ENCODE measurements at regions not wholly inside any gene's neighbourhood (a gene's known extent, or its start where the extent isn't known, plus 50 kb on each side); places are given as distances from the start of the nearest gene placed in this dataset.
A peak's percentile ranks its signal among the peaks of the same experiment; 100 is the strongest.
"Not testable (repeated sequence)": the region's sequence is repeated elsewhere in the genome, so short reads cannot be mapped to it uniquely, and the experiment has no call there.

DNA sequence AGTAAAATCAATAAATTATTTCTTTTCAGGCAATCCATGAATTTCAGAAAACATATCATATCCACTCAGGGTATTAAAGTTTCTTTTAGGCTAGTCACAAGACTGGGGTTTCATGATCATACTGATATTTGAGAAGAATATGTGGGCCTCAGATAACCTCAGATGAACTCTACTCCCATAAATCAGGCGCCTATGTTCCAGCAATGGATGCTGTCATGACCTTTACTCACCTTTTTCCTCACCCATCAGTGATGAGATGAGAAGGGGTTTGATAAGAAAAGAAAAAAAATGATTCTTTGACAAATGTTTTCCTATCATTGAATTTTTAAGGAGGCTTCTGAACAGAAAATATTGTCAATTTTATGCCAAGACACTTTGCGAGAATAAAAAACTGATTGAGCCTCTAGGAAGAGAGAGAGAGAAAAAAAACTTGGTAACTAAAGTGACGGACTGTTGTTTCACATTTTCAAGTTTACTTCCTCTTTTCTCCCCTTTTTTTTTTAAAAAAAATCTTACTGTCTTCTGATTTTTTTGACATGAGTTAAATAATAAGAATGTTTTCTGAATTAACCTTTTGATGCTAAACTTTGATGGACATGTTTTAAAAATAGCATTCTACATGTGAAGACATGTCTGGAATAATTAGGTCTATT is 309.1 kb upstream of the MAP2 start:
- H3K27ac ChIP-seq = no peak overlapping the region
- no peak overlapping the region for H3K4me3 ChIP-seq

GRCh38 chr2:209121691-209122090 is 302.2 kb upstream of the MAP2 start:
- H3K4me3 ChIP-seq = no peak overlapping the region
- H3K27ac ChIP-seq = no peak overlapping the region

- H3K27ac ChIP-seq = no peak overlapping the region
- no peak overlapping the region for H3K4me3 ChIP-seq
Observed at GRCh38 chr2:209125291-209125690, 298.6 kb upstream of the MAP2 start.

GRCh38 chr2:209138079-209138478 is 285.8 kb upstream of the MAP2 start:
- Histone ChIP-seq H3K27ac (no peak overlapping the region), H3K4me3 (no peak overlapping the region)

DNA sequence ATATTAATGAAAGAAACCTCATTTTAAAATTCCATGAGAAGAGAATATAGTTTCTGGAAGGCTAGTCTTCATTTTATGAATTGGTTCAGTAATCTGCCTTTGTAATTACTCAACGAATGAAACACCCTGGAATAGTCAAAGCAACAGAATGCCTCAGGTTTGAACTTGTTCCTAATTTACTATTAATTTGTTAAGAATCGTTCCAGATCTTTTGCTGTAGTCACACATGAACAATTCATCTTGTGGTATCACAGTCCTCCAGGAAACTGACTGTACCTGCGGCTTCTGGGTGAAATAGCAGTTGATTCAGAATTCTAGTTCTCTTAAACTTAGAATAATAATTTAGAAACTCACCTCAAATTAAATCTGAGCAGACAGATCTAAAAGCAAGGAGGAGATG is 282.7 kb upstream of the MAP2 start:
- H3K27ac ChIP-seq = no peak overlapping the region

GRCh38 chr2:209141818-209142217 is 282.0 kb upstream of the MAP2 start:
- Histone ChIP-seq H3K4me3 (no peak overlapping the region), H3K27ac (no peak overlapping the region)

More for the DNA sequence above, 282.7 kb upstream of the MAP2 start:
- no peak overlapping the region for H3K4me3 ChIP-seq

GRCh38 chr2:209145220-209145691 is 278.6 kb upstream of the MAP2 start:
- not testable (repeated sequence) for H3K27ac ChIP-seq, H3K4me3 ChIP-seq

DNA sequence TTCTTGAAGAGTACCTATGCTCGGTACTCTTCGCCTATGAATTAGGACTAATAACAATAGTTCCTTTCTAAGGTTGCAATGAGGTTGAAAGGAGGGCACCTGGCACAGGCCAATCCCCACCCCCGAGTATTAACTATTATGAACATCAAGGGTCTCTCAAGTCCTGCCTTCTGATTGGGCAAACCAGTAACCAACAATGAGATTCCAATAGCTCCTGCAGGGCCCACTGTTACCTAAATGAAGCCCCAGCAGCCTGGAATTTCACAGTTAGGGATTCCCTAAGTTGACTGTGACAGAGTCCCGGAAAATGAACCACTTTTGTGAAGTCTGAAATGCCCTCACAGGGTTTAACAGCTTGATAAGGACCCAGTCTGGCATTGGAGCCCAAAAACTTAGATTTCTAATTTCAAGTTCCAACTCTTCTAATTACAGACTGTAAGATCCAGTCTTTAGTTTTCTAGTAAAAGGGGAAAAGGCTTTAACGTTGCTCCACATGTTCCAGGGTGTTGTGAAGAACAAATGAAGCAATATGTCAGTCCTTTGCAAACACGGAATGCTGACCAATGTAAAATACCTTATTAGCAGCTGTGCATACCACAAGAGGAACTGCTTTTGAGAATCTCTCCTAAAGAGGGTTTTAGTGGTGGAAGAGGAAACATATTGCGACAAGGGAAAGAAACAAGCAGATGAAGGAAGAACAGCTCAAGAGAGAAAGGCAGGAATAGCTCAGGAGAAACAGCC is 277.7 kb upstream of the MAP2 start:
- Histone ChIP-seq H3K27ac (peak overlapping the region in 2 of 21 experiments; percentile 23 to 30), H3K4me3 (no peak overlapping the region)

DNA sequence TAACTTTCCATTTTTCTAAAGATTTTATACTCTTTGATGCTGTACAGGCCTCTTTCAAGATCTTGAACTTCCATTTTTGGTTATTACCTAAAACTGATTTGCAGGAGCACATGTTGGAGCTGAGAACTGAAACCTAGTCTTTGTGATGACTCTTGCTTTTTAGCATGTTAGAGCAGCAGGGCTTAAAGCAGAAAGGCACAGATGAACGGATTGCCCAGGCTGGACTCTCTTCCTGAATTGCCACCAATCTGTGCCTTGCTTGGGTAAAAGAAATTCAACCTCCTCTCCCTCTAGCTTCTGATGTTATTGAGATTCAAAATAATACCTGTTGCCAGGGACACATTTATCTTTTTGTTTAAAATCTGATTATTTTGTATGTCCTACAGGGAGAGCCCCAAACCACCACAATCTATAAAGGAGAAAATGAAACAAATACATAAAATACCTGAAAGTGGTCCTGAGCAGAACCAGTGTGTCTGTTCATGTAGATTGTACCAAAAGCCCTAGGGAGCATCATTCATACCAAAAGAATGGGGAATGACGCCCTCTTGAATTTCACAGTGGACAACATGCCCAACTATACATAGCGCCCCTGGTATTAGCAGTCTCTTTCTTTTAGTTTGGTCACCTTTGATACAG is 277.0 kb upstream of the MAP2 start:
- Histone ChIP-seq H3K27ac (peak overlapping the region in 5 of 21 experiments; percentile 5 to 48 (median 26)), H3K4me3 (no peak overlapping the region)

- H3K27ac ChIP-seq = no peak overlapping the region
- no peak overlapping the region for H3K4me3 ChIP-seq
Observed at GRCh38 chr2:209147981-209148380, 275.9 kb upstream of the MAP2 start.

DNA sequence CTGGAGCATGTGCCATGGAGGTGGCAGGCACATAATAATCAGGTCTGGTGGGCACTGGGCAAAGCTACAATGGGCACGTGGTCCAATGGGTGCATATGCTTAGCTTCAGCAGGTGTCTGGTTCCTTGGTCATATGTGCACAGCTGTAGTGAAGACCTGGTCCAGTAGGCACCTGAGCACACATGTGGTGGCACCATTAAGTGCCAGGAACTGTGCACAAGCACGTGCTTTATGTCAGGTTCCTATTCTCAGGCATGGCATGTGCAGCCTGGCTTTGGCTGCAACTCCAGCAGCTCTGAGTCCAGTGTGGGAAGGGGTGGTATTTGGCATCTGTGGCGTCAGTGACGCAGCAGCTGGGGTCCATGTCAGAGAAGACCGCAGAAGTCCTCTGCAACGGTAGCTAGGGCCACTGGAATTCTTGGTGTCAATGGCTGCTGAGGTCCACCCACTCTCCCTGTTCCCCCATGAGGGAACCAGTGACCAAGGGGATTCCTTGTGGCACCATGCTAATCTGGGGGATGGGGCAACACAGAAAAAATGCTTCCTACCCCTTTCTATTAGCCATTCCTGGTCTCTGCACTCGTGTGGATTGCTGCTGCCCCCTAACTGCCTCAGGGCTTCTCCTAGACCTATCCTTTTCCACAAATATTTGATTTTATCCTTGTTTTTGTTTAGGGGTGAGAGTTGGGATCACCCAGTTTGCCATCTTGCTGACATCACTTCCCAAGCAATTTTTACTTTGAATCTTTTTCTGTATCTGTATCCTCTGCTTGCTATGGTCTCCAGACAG is 262.9 kb upstream of the MAP2 start:
- no peak overlapping the region for H3K4me3 ChIP-seq
- H3K27ac ChIP-seq = no peak overlapping the region

DNA sequence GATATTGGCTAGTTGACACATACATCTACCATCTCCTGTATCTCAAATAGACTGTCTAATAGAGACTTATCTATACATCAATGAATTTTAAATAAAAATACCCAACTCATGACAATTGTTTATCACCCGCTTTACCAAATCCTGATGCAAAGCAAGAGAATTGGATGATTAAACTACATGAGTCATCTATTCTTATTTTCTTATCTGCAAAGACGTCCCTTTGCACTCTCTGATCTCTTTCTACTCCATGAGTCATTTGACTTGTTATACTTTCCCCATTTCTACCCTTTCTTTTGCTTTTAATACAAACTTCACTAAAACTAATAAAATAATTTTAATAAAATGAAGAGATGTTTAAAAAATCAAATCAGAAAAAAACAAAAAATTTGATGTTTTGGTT is 261.7 kb upstream of the MAP2 start:
- Histone ChIP-seq H3K27ac (no peak overlapping the region), H3K4me3 (no peak overlapping the region)

DNA sequence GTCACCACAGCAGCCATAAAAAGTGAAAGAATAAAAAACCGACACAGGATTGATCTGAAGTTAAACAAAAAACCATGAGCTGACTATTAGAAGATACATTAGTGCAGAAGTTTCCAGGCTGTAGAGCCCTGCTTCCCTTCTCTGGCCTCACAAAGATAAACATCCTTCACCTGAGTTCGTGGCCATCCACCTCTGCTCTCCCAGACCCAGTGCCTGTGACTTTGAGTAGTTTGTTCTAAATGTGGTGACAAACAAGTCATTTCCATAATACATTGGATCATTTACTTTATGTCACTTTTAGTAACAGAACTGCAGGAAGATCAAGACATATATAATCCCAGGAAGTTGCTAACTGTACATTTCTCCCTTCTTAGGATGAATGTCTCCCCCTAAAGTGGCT is 241.9 kb upstream of the MAP2 start:
- Histone ChIP-seq H3K27ac (no peak overlapping the region), H3K4me3 (no peak overlapping the region)

- not testable (repeated sequence) for H3K4me3 ChIP-seq, H3K27ac ChIP-seq
Observed at GRCh38 chr2:209186886-209187285, 237.0 kb upstream of the MAP2 start.

GRCh38 chr2:209189893-209190292 is 234.0 kb upstream of the MAP2 start:
- Histone ChIP-seq H3K4me3 (no peak overlapping the region), H3K27ac (no peak overlapping the region)

DNA sequence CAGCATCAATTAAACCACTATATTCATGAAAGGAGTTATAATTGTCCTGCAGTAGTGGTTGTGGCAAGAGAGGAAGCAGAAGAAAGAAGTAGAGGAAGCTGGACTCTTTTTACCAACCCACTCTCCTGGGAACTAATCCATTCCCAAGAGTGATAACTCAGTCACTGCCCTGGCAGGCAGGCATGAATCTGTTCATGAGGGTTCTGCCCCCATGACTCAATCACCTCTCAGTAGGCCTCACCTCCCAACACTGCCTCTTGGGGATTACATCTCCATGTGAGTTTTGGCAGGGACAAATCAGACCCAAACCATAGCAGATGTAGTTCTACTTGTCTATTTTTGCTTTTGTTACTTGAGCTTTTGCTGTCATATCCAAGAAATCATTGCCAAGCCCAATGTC is 232.7 kb upstream of the MAP2 start:
- H3K4me3 ChIP-seq = no peak overlapping the region
- H3K27ac ChIP-seq = no peak overlapping the region

DNA sequence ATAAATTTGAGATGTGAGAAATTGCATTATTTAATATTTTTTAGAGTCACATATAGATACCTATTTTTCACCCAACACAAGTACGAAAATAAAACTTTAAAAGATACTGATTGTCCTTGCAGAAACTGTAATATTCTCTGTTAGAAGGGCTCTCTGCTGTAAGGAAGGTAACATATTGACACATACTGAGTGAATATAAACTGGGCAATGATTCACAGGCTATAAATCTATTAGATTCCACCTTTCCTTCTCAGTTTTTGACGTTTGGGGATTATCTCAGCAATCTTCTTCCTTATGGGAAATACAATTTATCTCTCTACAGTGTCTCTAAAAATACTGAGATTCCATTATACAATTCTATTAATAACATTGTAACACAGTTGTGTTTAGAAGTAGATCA is 229.1 kb upstream of the MAP2 start:
- Histone ChIP-seq H3K27ac (no peak overlapping the region), H3K4me3 (no peak overlapping the region)

DNA sequence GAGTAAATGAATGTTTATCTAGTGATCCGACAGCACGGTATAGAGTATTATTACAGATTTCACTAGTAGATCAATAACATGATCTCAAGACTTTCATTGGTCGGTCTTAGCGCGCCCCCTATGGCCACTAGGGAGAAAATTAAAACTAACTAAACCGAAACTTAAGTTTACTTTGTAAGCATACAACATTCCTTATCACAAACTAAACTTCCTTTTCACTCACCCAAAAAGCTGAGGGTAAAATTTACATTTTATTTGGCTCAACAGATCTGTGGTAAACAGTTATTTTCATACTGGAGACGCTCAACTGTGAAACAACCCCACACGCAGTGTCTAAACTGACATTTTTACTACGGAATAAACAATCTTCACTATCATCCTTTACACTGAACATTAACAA is 215.6 kb upstream of the MAP2 start:
- no peak overlapping the region for H3K27ac ChIP-seq
- peak overlapping the region in 2 of 7 experiments; percentile 1 to 6 for H3K4me3 ChIP-seq

- H3K27ac ChIP-seq = no peak overlapping the region
- H3K4me3 ChIP-seq = no peak overlapping the region
Observed at GRCh38 chr2:209209943-209210342, 213.9 kb upstream of the MAP2 start.

GRCh38 chr2:209230560-209230959 is 193.3 kb upstream of the MAP2 start:
- Histone ChIP-seq H3K27ac (no peak overlapping the region), H3K4me3 (no peak overlapping the region)

Data from skin epidermis (tissue), 12 donors.